GM12878 (cell line): ENCODE measurements at regions not wholly inside any gene's neighbourhood (a gene's known extent, or its start where the extent isn't known, plus 50 kb on each side); places are given as distances from the start of the nearest gene placed in this dataset.
"Not testable (repeated sequence)": the region's sequence is repeated elsewhere in the genome, so short reads cannot be mapped to it uniquely, and the experiment has no call there.

Experiments used
- ATAC-seq: fragments of 200-7000 bp; cut with Tn5 transposase; 3 replicates; pipeline ENCODE4 v1.9.1; 2020; ENCODE audit warnings: mild to moderate bottlenecking, moderate library complexity
- BruUV-seq: library from RNA; stranded (reverse); fragments of 400-500 nt; replicated peaks from 2 replicates; lab custom pipeline; 2021; lab: Mats Ljungman, UMichigan
- CTCF ChIA-PET: fragments of 300-600 bp; sonication (Branson Sonifier 250); formaldehyde crosslinking; extraction: SDS; loops from one replicate; lab custom pipeline; 2021; ENCODE audit warnings: inconsistent platforms; lab: Yijun Ruan, JAX
- POLR2A ChIA-PET: fragments of 350-600 bp; formaldehyde crosslinking; extraction: SDS; loops from one replicate; lab custom pipeline; 2021; ENCODE audit warnings: inconsistent platforms; lab: Charles Lee
- RAD21 ChIA-PET: fragments of 300-600 bp; sonication (Branson Sonifier 250); formaldehyde crosslinking; loops from one replicate; lab custom pipeline; 2023; ENCODE audit warnings: antibody characterized with exemption; ENCODE audit not compliant: unreplicated experiment; lab: Charles Lee
- SMC1A ChIA-PET: fragments of 300-600 bp; sonication (Branson Sonifier 250); formaldehyde crosslinking; loops from one replicate; lab custom pipeline; 2023; ENCODE audit not compliant: unreplicated experiment, uncharacterized antibody; lab: Charles Lee
- DNase-seq: peaks from one replicate; pipeline ENCODE4 v3.0.0-alpha.2; 2011; ENCODE audit warnings: low read depth, low spot score
- FAIRE-seq: peaks from 3 replicates; lab custom pipeline; 2011; peaks lifted over from hg19 to GRCh38; lab: Jason Lieb, UNC
- H2AFZ ChIP-seq: 2 replicates; pipeline ENCODE4 v1.6.0; 2011; ENCODE audit warnings: low read depth, low read length, control low read depth; ENCODE audit not compliant: control insufficient read depth
- H3K27ac ChIP-seq: 2 replicates; pipeline ENCODE4 v1.5.1; 2011; ENCODE audit warnings: control low read depth; ENCODE audit not compliant: control insufficient read depth, insufficient read depth
- H3K27me3 ChIP-seq, 2 experiments: replicated peaks in 1 of 2; 2 replicates each; pipeline versions ENCODE4 v1.6.0 to v1.6.1; 2011; ENCODE audit warnings: low read length in 1 of 2; ENCODE audit not compliant: control insufficient read depth in 2 of 2, insufficient read depth in 2 of 2
- H3K36me3 ChIP-seq, 2 experiments: 2 replicates each; pipeline ENCODE4 v1.5.1; 2011; ENCODE audit warnings: low read length in 1 of 2; ENCODE audit not compliant: control insufficient read depth in 2 of 2, insufficient read depth in 2 of 2
- H3K4me1 ChIP-seq: 2 replicates; pipeline ENCODE4 v1.6.1; 2011; ENCODE audit warnings: mild to moderate bottlenecking, low read length, moderate library complexity, mixed read lengths; ENCODE audit not compliant: control insufficient read depth, insufficient read depth
- H3K4me2 ChIP-seq: 2 replicates; pipeline ENCODE4 v1.6.0; 2011; ENCODE audit warnings: control low read depth; ENCODE audit not compliant: control insufficient read depth, insufficient read depth
- H3K4me3 ChIP-seq: fragments of 200-600 bp; sonication (generic); 2 replicates; pipeline ENCODE4 v1.5.1; 2016
- H3K79me2 ChIP-seq: 2 replicates; pipeline ENCODE4 v1.6.0; 2011; ENCODE audit warnings: low read length; ENCODE audit not compliant: control insufficient read depth, insufficient read depth
- H3K9ac ChIP-seq: 2 replicates; pipeline ENCODE4 v1.8.0; 2011; ENCODE audit warnings: low read length, control low read depth, mixed read lengths; ENCODE audit not compliant: control insufficient read depth, insufficient read depth
- H3K9me3 ChIP-seq: replicated peaks from 3 replicates; pipeline ENCODE4 v1.5.1; 2011; ENCODE audit warnings: mild to moderate bottlenecking, low read length; ENCODE audit not compliant: control insufficient read depth, insufficient read depth
- H4K20me1 ChIP-seq: 2 replicates; pipeline ENCODE4 v1.6.0; 2011; ENCODE audit not compliant: control insufficient read depth, insufficient read depth
- CBX5 ChIP-seq: sonication (generic); IDR thresholded peaks from 2 replicates; pipeline ENCODE4 v1.6.1; 2016; ENCODE audit warnings: low read depth, moderate library complexity, mild to moderate bottlenecking, inconsistent platforms
- E2F4 ChIP-seq: IDR thresholded peaks from 2 replicates; pipeline ENCODE4 v1.6.1; 2012; ENCODE audit warnings: low read depth, low read length, improper control_type of control experiment
- IKZF1 ChIP-seq: fragments of 450-650 bp; conservative IDR thresholded peaks from 2 replicates; pipeline ENCODE4 v1.6.1; 2017; ENCODE audit warnings: antibody characterized with exemption, mild to moderate bottlenecking
- KLF5 ChIP-seq: fragments of 450-650 bp; IDR thresholded peaks from 2 replicates; pipeline ENCODE4 v1.6.1; 2014; ENCODE audit warnings: mild to moderate bottlenecking; ENCODE audit not compliant: partially characterized antibody
- MLLT1 ChIP-seq: fragments of 450-650 bp; IDR thresholded peaks from 2 replicates; pipeline ENCODE4 v1.6.1; 2016; ENCODE audit warnings: mild to moderate bottlenecking
- MXI1 ChIP-seq: fragments of 150-350 bp; IDR thresholded peaks from 2 replicates; pipeline ENCODE4 v1.6.1; 2011; ENCODE audit warnings: low read depth, mild to moderate bottlenecking, inconsistent platforms, low read length, improper control_type of control experiment
- NR2C1 ChIP-seq: fragments of 450-650 bp; IDR thresholded peaks from 2 replicates; pipeline ENCODE4 v1.6.1; 2017; ENCODE audit warnings: antibody characterized with exemption, mild to moderate bottlenecking, moderate library complexity
- STAT1 ChIP-seq: fragments of 450-650 bp; conservative IDR thresholded peaks from 2 replicates; pipeline ENCODE4 v1.6.1; 2014; ENCODE audit warnings: antibody characterized with exemption, mild to moderate bottlenecking
- ZNF687 ChIP-seq: fragments of 450-650 bp; IDR thresholded peaks from 2 replicates; pipeline ENCODE4 v1.6.1; 2017; ENCODE audit warnings: mild to moderate bottlenecking, moderate library complexity
- WGBS: methylation state at CpG from one replicate; pipeline ENCODE4 v1.1.6; 2016; ENCODE audit warnings: low lambda C conversion rate; ENCODE audit not compliant: insufficient replicate concordance, insufficient coverage; ENCODE audit errors: missing lambda C conversion rate; 5-methylcytosine and 5-hydroxymethylcytosine counted together
- in situ Hi-C: fragments of 300-500 bp; cut with MboI; formaldehyde crosslinking; loops from 9 replicates; pipeline ENCODE4 v1.14.3; 2018; ENCODE audit warnings: mixed read lengths
- intact Hi-C: fragments of 100-400 bp; cut with micrococcal nuclease; formaldehyde crosslinking; loops from one replicate; pipeline ENCODE4 v1.14.2; 2022; ENCODE audit not compliant: unreplicated experiment

DNA sequence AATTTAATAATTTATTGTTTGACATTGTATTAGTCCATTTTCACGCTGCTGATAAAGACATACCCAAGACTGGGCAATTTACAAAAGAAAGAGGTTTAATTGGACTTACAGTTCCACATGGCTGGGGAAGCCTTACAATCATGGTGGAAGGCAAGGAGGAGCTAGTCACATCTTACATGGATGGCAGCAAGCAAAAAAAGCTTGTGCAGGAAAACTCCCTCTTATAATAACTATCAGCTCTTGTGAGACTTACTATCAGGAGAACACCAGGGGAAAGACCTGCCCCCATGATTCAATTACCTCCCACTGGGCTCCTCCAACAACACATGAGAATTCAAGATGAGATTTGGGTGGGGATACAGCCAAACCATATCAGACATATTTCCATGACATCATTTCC lies 275.1 kb upstream of the KLF3 start:
- in situ Hi-C loops, intact Hi-C loops, POLR2A ChIA-PET, DNase-seq, H3K9ac ChIP-seq, H3K4me2 ChIP-seq, H2AFZ ChIP-seq, H3K4me3 ChIP-seq, H3K79me2 ChIP-seq, H4K20me1 ChIP-seq, H3K27me3 ChIP-seq, FAIRE-seq, RAD21 ChIA-PET, CTCF ChIA-PET, H3K9me3 ChIP-seq, BruUV-seq, H3K36me3 ChIP-seq, H3K4me1 ChIP-seq, H3K27ac ChIP-seq, ATAC-seq: not testable (repeated sequence)
- SMC1A ChIA-PET = interaction anchor here (0.7 to 1.5 kb wide), 2 partner anchors 47 to 61 kb away, joined by 3 read pairs; no protein-coding TSS in a partner anchor
- 0% methylated on average over 1 of the region's 1 CpG for WGBS

DNA sequence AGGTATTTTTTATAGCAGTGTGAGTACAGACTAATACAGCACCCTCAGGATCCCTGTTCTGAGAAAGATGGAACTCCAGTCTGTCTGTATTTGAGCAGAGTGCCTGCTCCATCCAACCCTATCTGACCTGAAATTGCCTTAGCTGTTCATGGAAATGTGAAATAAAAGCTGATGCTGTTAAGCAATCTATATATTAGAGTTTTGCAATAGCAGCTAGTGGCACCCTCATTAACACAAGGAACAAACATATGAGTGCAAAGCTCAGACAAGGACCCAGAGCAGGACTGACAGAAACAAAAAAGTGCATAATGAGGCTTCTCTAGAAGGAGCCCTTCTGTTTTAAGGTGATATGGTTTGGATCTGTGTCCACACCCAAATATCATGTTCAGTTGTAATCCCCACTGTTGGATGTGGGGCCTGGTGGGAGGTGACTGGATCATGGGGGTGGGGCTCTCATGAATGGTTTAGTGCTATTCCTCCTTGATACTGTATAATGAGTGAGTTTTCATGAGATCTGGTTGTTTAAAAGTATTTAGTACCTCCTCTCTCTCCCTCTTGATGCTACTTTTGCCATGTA lies 272.9 kb upstream of the KLF3 start:
- RAD21 ChIA-PET = no interaction called here
- DNase-seq = no peak
- POLR2A ChIA-PET = no interaction called here
- Histone ChIP-seq H3K36me3 (no peaks in the 10 kb centered on the region), H3K4me3 (no peak overlapping the region), H3K79me2 (no peaks in the 10 kb centered on the region), H3K27ac (no peak overlapping the region), H3K4me1 (no peaks in the 10 kb centered on the region), H3K9me3 (peaks cover 3% of the 10 kb centered on the region), H3K4me2 (no peak overlapping the region), H3K9ac (no peak overlapping the region), H3K27me3 (no peaks in the 10 kb centered on the region), H2AFZ (no peak overlapping the region), H4K20me1 (no peaks in the 10 kb centered on the region)
- intact Hi-C loops = no loop called here
- FAIRE-seq = no peak
- SMC1A ChIA-PET = no interaction called here
- no TSS peak for BruUV-seq
- CTCF ChIA-PET = no interaction called here
- in situ Hi-C loops = no loop called here
- no peak for ATAC-seq
- no peak for TF ChIP-seq IKZF1
- no peak for TF ChIP-seq MXI1
- TF ChIP-seq E2F4 = no peak
- TF ChIP-seq NR2C1 = no peak
- TF ChIP-seq ZNF687 = no peak
- no peak for TF ChIP-seq KLF5
- no peak for TF ChIP-seq STAT1
- no peak for TF ChIP-seq CBX5
- TF ChIP-seq MLLT1 = no peak
